Body of pancreas (tissue), 4 donors: ENCODE measurements at regions not wholly inside any gene's neighbourhood (a gene's known extent, or its start where the extent isn't known, plus 50 kb on each side); places are given as distances from the start of the nearest gene placed in this dataset.

Experiments used
- CTCF ChIP-seq, 7 experiments: fragments of 450-650 bp in 4 of 7; fragments of 200-600 bp in 3 of 7; sonication (generic) in 3 of 7; IDR thresholded peaks; one replicate each; pipeline ENCODE4 v1.5.1; 2016 to 2019; ENCODE audit warnings: antibody characterized with exemption in 7 of 7
- POLR2A ChIP-seq, 3 donors: fragments of 450-650 bp; IDR thresholded peaks; one replicate each; pipeline ENCODE4 v1.6.1; 2016; ENCODE audit warnings: antibody characterized with exemption in 3 of 3, mild to moderate bottlenecking in 2 of 3

GRCh38 chr2:4967206-4967605, 725.0 kb upstream of the SOX11 start:
- TF ChIP-seq CTCF (IDR thresholded peaks at IDR 0.05) = no peak
- TF ChIP-seq POLR2A (IDR thresholded peaks at IDR 0.05) = no peak
